Peyer's patch (tissue), 4 donors: ENCODE measurements at regions not wholly inside any gene's neighbourhood (a gene's known extent, or its start where the extent isn't known, plus 50 kb on each side); places are given as distances from the start of the nearest gene placed in this dataset.

Experiments used
- DNase-seq, 3 donors: peaks; one replicate each; pipeline ENCODE4 v3.0.0-alpha.2; 2017 to 2019
- H3K27ac ChIP-seq, 4 donors: fragments of 200-600 bp; sonication (generic); one replicate each; pipeline ENCODE4 v1.5.1; 2016 to 2019
- H3K27me3 ChIP-seq, 2 donors: fragments of 200-600 bp; sonication (generic); one replicate each; pipeline ENCODE4 v1.5.1; 2019
- H3K36me3 ChIP-seq, 3 donors: fragments of 200-600 bp; sonication (generic); one replicate each; pipeline ENCODE4 v1.5.1; 2016 to 2019
- H3K4me1 ChIP-seq, 4 donors: fragments of 200-600 bp; sonication (generic); one replicate each; pipeline ENCODE4 v1.5.1; 2016 to 2019
- H3K4me3 ChIP-seq, 4 donors: fragments of 200-600 bp; sonication (generic); 1 replicate in 3 of 4; 2 replicates in 1 of 4; pipeline ENCODE4 v1.5.1; 2016 to 2019; ENCODE audit warnings: mild to moderate bottlenecking in 1 of 4
- H3K9me3 ChIP-seq, 4 donors: fragments of 200-600 bp; sonication (generic); one replicate each; pipeline ENCODE4 v1.5.1; 2016 to 2019; ENCODE audit warnings: mild to moderate bottlenecking in 1 of 4
- POLR2A ChIP-seq, 2 donors: fragments of 450-650 bp; IDR thresholded peaks; one replicate each; pipeline ENCODE4 v1.5.1; 2017; ENCODE audit warnings: antibody characterized with exemption in 2 of 2, mild to moderate bottlenecking in 2 of 2, moderate library complexity in 2 of 2
- TF ChIP-seq, protein P1 (sequence below), 6 experiments: fragments of 450-650 bp in 4 of 6; fragments of 200-600 bp in 2 of 6; sonication (generic) in 1 of 6; IDR thresholded peaks; one replicate each; pipeline ENCODE4 v1.5.1; 2017 to 2019; ENCODE audit warnings: antibody characterized with exemption in 6 of 6, mild to moderate bottlenecking in 3 of 6, moderate library complexity in 1 of 6

GRCh38 chr6:40792183-40792582 lies 205.0 kb upstream of the LRFN2 start:
- no peak for TF ChIP-seq POLR2A (IDR thresholded peaks at IDR 0.05)
- TF ChIP-seq, protein P1, sequence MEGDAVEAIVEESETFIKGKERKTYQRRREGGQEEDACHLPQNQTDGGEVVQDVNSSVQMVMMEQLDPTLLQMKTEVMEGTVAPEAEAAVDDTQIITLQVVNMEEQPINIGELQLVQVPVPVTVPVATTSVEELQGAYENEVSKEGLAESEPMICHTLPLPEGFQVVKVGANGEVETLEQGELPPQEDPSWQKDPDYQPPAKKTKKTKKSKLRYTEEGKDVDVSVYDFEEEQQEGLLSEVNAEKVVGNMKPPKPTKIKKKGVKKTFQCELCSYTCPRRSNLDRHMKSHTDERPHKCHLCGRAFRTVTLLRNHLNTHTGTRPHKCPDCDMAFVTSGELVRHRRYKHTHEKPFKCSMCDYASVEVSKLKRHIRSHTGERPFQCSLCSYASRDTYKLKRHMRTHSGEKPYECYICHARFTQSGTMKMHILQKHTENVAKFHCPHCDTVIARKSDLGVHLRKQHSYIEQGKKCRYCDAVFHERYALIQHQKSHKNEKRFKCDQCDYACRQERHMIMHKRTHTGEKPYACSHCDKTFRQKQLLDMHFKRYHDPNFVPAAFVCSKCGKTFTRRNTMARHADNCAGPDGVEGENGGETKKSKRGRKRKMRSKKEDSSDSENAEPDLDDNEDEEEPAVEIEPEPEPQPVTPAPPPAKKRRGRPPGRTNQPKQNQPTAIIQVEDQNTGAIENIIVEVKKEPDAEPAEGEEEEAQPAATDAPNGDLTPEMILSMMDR (IDR thresholded peaks at IDR 0.05): no peak
- Histone ChIP-seq H3K27ac (no peak overlapping the region), H3K4me3 (no peak overlapping the region), H3K4me1 (no peaks in the 10 kb centered on the region), H3K9me3 (no peaks in the 10 kb centered on the region), H3K27me3 (no peaks in the 10 kb centered on the region), H3K36me3 (no peaks in the 10 kb centered on the region)
- DNase-seq: no peak

GRCh38 chr6:40791004-40791403 lies 203.8 kb upstream of the LRFN2 start:
- no peaks in the 10 kb centered on the region for H3K4me1 ChIP-seq

GRCh38 chr6:40788661-40789655 lies 201.8 kb upstream of the LRFN2 start:
- Histone ChIP-seq H3K27ac (no peak overlapping the region), H3K4me1 (no peaks in the 10 kb centered on the region), H3K4me3 (no peak overlapping the region), H3K9me3 (no peaks in the 10 kb centered on the region), H3K27me3 (no peaks in the 10 kb centered on the region), H3K36me3 (no peaks in the 10 kb centered on the region)
- TF ChIP-seq, protein P1 (IDR thresholded peaks at IDR 0.05): no peak
- TF ChIP-seq POLR2A (IDR thresholded peaks at IDR 0.05): no peak
- no peak for DNase-seq

More at GRCh38 chr6:40791004-40791403, 203.8 kb upstream of the LRFN2 start:
- DNase-seq: no peak
- no peak for TF ChIP-seq POLR2A (IDR thresholded peaks at IDR 0.05)
- TF ChIP-seq, protein P1 (IDR thresholded peaks at IDR 0.05): no peak
- Histone ChIP-seq H3K9me3 (no peaks in the 10 kb centered on the region), H3K27ac (no peak overlapping the region), H3K36me3 (no peaks in the 10 kb centered on the region), H3K4me3 (no peak overlapping the region), H3K27me3 (no peaks in the 10 kb centered on the region)

DNA sequence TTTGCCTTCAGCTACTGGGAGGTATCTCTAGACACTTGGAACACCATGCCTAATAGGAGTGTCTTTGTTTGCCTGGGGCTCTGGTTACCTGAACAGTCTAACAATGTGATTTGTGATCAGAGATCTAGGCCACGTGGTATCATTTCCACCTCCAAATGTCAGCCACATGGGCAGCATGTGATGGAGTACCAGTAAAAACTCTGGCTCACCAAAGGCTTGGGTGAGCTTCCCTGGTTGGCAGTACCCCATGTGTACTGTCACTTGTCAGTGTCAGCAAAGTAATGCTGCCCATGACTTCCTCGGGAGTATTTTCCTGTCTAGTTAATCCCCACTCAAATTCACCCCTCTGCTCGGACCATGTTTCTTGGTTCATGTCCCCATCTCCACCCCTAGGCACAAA lies 195.2 kb upstream of the LRFN2 start:
- H3K4me3 ChIP-seq: no peak overlapping the region
- no peaks in the 10 kb centered on the region for H3K36me3 ChIP-seq
- DNase-seq: no peak
- no peaks in the 10 kb centered on the region for H3K9me3 ChIP-seq
- H3K4me1 ChIP-seq: no peaks in the 10 kb centered on the region
- H3K27ac ChIP-seq: no peak overlapping the region
- no peaks in the 10 kb centered on the region for H3K27me3 ChIP-seq
- no peak for TF ChIP-seq POLR2A (IDR thresholded peaks at IDR 0.05)
- TF ChIP-seq, protein P1 (IDR thresholded peaks at IDR 0.05): no peak

- Histone ChIP-seq H3K27me3 (no peaks in the 10 kb centered on the region), H3K36me3 (no peaks in the 10 kb centered on the region), H3K4me3 (no peak overlapping the region), H3K4me1 (no peaks in the 10 kb centered on the region), H3K27ac (no peak overlapping the region), H3K9me3 (no peaks in the 10 kb centered on the region)
- TF ChIP-seq POLR2A (IDR thresholded peaks at IDR 0.05): no peak
- TF ChIP-seq, protein P1 (IDR thresholded peaks at IDR 0.05): no peak
- no peak for DNase-seq
Measured at GRCh38 chr6:40780637-40781036, 193.5 kb upstream of the LRFN2 start.
